ENCODE measurements at regions not wholly inside any gene's neighbourhood (a gene's known extent, or its start where the extent isn't known, plus 50 kb on each side); places are given as distances from the start of the nearest gene placed in this dataset.

DNA sequence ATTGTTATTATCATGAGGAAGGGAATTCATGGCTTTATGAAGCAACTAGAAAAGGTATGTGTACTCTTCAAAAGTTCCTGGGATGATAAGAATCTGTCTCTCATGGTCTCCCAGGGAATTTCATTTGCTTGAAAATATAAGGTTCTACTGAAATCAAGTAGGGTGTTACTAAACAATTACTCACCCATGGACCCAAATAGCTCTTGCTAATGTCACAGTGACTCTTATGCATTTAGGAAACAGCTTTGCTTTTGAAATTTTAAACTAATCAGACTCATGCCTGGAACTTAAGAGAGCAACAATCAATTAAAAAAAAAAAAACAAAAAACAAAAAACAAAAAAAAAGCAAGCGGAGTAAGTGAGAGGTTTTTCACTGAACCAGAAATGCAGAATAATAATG lies 1546.3 kb upstream of the TENM4 start:
- no peak overlapping the region for H3K4me3 ChIP-seq (ENCODE audit: low read length)

DNA sequence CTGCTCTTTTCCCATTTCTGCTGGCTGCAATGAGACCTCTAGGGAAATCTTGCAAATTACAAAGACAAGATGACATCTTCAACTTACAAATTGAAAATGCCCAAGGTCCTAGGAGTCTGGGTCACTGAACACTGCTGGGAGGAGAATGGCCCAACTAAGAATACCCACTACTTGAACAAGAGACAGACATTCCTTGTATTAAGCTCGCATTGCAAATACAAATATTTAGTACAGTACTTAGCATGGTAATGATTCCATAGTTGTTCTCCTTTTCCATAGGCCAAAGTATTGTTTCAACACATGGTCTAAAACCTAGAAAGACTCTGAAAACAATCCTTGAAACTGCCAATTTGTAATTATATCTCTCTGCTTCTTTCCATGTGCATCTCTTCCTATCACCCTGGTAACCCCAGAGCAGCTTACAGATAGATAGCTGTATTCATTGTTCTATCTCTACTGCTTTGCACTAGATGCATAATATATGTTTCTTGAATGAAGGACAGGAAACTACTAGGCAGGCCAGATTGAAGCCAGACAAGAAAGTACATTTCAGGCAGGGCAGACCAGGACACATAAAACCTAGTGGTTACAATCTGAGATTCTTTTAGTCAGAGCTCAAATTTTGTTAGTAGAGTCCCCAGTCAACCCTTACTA lies 1545.7 kb upstream of the TENM4 start:
- Histone ChIP-seq H3K4me3 (ENCODE audit: low read length) (no peak overlapping the region), H3F3A (ENCODE audit: control insufficient read depth, insufficient read depth) (no peaks in the 10 kb centered on the region), H3K27me3 (ENCODE audit: control insufficient read depth, low read length) (no peaks in the 10 kb centered on the region), H3K9me2 (replicated peaks; ENCODE audit: control insufficient read depth, low read length) (no peaks in the 10 kb centered on the region), H3K4me1 (ENCODE audit: control insufficient read depth, low read length) (no peaks in the 10 kb centered on the region), H3K79me2 (ENCODE audit: control insufficient read depth, low read length) (no peaks in the 10 kb centered on the region), H4K20me1 (ENCODE audit: control insufficient read depth, insufficient read depth, low read depth, low read length) (no peaks in the 10 kb centered on the region), H3K9me3 (ENCODE audit: control insufficient read depth, insufficient read depth, low read length) (no peaks in the 10 kb centered on the region), H3K4me2 (ENCODE audit: low read length) (no peak overlapping the region), H3K27ac (ENCODE audit: low read depth, low read length) (no peak overlapping the region), H3K36me3 (ENCODE audit: control insufficient read depth, low read length) (no peaks in the 10 kb centered on the region)
- TF ChIP-seq CTCF (IDR thresholded peaks at IDR 0.05; ENCODE audit: low read depth, low read length, poor library complexity, severe bottlenecking) (no peak), EZH2phosphoT487 (IDR thresholded peaks at IDR 0.05; ENCODE audit: borderline replicate concordance, low read length) (no peak)

More for the DNA sequence above, 1546.3 kb upstream of the TENM4 start:
- Histone ChIP-seq H3K4me2 (ENCODE audit: low read length) (no peak overlapping the region), H3K4me1 (ENCODE audit: control insufficient read depth, low read length) (no peaks in the 10 kb centered on the region), H3K36me3 (ENCODE audit: control insufficient read depth, low read length) (no peaks in the 10 kb centered on the region), H3K9me2 (replicated peaks; ENCODE audit: control insufficient read depth, low read length) (no peaks in the 10 kb centered on the region), H3K27me3 (ENCODE audit: control insufficient read depth, low read length) (no peaks in the 10 kb centered on the region), H3K79me2 (ENCODE audit: control insufficient read depth, low read length) (no peaks in the 10 kb centered on the region), H4K20me1 (ENCODE audit: control insufficient read depth, insufficient read depth, low read depth, low read length) (no peaks in the 10 kb centered on the region), H3K27ac (ENCODE audit: low read depth, low read length) (no peak overlapping the region), H3K9me3 (ENCODE audit: control insufficient read depth, insufficient read depth, low read length) (no peaks in the 10 kb centered on the region), H3F3A (ENCODE audit: control insufficient read depth, insufficient read depth) (no peaks in the 10 kb centered on the region)
- TF ChIP-seq CTCF (IDR thresholded peaks at IDR 0.05; ENCODE audit: low read depth, low read length, poor library complexity, severe bottlenecking) (no peak), EZH2phosphoT487 (IDR thresholded peaks at IDR 0.05; ENCODE audit: borderline replicate concordance, low read length) (no peak)

DNA sequence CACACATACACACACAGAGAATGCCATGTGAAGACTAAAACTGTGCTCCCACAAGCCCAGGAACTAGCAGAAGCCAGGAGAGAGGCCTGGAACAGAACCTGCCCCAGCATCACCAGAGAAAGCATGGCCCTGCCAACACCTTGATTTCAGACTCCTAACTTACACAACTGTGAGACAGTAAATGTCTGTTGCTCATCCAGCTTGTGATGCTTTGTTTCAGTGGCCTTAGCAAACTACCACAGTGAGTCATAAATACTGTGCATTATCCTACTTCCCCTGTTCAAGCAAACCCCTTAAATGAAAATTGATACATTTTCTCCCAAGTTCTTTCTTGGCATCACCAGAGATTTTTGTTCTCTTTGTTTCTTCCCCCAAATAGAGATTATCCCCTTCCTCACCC lies 1539.4 kb upstream of the TENM4 start:
- Histone ChIP-seq H3K36me3 (ENCODE audit: control insufficient read depth, low read length) (no peaks in the 10 kb centered on the region), H3K27me3 (ENCODE audit: control insufficient read depth, low read length) (no peaks in the 10 kb centered on the region), H4K20me1 (ENCODE audit: control insufficient read depth, insufficient read depth, low read depth, low read length) (no peaks in the 10 kb centered on the region), H3F3A (ENCODE audit: control insufficient read depth, insufficient read depth) (no peaks in the 10 kb centered on the region), H3K4me1 (ENCODE audit: control insufficient read depth, low read length) (no peaks in the 10 kb centered on the region), H3K27ac (ENCODE audit: low read depth, low read length) (no peak overlapping the region), H3K4me3 (ENCODE audit: low read length) (no peak overlapping the region), H3K9me2 (replicated peaks; ENCODE audit: control insufficient read depth, low read length) (no peaks in the 10 kb centered on the region), H3K9me3 (ENCODE audit: control insufficient read depth, insufficient read depth, low read length) (no peaks in the 10 kb centered on the region), H3K4me2 (ENCODE audit: low read length) (no peak overlapping the region), H3K79me2 (ENCODE audit: control insufficient read depth, low read length) (no peaks in the 10 kb centered on the region)
- no peak for TF ChIP-seq CTCF (IDR thresholded peaks at IDR 0.05; ENCODE audit: low read depth, low read length, poor library complexity, severe bottlenecking)
- TF ChIP-seq EZH2phosphoT487 (IDR thresholded peaks at IDR 0.05; ENCODE audit: borderline replicate concordance, low read length): no peak
